GM21528 (cell line): ENCODE measurements at regions not wholly inside any gene's neighbourhood (a gene's known extent, or its start where the extent isn't known, plus 50 kb on each side); places are given as distances from the start of the nearest gene placed in this dataset.
"Not testable (repeated sequence)": the region's sequence is repeated elsewhere in the genome, so short reads cannot be mapped to it uniquely, and the experiment has no call there.

ENCODE experiments used
- ATAC-seq: cut with Tn5 transposase; IDR thresholded peaks from one replicate; pipeline ENCODE4 v1.9.1; 2021; ENCODE audit warnings: mild to moderate bottlenecking, moderate library complexity; ENCODE audit not compliant: unreplicated experiment, low FRiP score

DNA sequence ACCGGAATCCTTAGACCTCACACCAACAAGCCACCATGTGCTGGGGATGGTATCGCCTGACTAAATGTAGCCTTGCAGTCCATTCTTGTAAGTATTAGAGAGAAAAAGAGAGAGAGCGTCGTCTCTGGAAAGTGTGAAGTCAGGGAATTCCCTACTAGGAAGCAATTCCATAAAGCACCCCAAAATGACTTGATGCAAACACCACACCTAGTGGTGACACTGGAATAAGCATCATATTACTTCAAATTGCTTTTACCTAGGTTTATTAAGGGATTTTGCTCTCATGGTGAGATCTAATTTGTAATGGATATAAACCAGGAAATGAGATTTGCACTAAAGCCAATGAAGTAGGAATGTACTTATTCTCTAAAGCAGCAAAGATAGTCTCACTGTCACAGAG is 111.4 kb upstream of the METTL9 start:
- not testable (repeated sequence) for ATAC-seq

DNA sequence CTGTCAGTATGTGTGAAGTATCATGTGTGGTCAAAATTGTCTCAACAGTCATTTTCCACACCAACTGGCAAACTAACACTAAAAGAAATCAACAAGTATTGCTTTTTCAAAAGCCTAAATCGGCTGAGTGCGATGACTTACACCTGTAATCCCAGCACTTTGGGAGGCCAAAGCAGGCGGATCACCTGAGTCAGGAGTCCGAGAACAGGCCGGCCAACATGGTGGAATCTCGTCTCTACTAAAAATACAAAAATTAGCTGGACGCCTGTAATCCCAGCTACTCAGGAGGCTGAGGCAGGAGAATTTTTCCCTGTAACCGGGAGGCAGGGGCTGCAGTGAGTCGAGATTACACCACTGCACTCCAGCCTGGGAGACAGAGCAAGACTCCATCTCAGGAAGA is 100.3 kb upstream of the METTL9 start:
- not testable (repeated sequence) for ATAC-seq

DNA sequence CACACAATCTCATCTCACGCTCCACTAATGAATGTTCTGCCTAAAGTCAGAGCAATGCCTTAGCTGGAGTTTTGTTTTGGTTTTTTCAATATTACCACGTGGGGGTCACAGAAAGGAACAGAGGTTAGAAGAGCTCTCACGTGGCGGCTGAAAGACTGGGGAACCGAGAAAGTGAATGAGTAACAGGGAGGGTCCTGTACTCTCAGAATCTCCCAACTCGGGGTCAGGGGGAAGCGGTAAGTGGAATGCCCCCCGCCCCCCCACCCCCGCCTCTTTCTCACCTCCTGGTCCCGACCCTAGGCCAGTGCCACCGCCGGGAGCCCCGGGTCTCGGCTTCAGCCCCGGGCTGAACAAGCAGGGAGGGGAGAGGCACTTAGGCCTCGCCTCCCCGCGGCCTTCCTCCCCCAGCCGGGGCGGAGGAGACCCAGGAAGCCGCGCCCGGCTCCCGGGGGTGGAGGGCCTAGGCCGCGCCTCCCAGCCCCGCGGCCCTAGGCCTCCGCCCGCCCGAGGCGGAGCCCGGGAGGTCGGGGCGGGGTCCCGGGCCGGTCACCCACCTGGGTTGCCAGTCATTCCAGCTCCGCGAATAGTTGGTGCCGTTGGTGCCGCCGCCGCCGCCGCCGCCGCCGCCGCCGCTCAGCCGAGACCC is 98.0 kb upstream of the METTL9 start:
- ATAC-seq = peak; percentile 53

DNA sequence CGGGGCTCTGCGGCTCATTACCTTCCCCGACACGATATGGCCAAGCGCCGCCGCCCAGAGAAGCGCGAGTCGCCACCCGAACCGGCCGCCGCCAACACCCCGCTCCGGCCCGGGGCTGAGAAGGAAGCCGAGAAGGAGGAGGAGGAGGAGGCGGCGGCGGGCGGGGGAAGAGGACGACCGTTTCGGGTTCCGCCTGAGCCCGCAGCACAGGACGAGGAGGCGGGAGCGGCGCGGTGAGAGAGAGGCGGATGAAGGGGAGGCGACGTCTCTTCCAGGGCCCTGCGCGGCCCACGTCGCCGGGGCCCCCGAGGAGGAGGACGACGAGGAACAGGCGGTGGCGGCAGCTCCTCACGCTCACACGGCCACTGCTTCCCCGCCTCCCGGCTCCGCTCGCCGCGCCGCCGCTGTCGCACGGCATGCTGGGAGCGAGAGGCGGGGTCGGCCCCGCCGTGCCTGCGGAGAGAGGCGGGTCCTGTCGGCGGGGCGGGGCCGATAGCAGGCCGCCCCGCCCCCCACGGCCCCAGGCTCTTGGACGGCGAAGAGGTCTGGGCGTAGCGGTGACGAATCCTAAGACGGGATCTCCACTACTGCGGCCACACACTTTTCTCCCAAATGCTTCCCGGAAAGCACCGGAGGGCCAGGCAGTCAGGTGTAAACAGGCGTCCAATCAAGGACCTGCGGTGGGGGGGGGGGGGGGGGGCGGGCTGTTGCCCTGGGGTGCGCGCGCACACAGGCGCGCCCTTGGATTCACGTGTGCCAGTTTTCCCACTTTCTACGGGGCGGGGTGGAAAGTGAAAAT is 97.3 kb upstream of the METTL9 start:
- peak; percentile 65 for ATAC-seq

DNA sequence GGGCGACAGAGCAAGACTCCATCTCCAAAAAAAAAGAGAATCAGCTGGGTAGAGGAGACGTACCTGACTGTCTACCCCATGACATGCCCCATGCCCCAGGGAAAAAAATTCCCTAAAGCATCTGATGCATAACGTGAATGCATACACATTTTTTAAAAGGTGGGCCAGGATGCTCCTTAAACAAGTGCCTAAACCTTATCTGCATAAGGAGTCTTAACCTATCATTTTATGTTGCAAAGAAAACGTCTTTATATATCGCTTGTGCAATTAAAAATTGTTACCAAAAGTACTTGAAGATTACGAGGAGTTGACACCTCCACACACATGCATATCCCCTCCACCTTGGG is 95.8 kb upstream of the METTL9 start:
- ATAC-seq = not testable (repeated sequence)

- not testable (repeated sequence) for ATAC-seq
Measured at GRCh38 chr16:21503941-21504832, 95.2 kb upstream of the METTL9 start.

DNA sequence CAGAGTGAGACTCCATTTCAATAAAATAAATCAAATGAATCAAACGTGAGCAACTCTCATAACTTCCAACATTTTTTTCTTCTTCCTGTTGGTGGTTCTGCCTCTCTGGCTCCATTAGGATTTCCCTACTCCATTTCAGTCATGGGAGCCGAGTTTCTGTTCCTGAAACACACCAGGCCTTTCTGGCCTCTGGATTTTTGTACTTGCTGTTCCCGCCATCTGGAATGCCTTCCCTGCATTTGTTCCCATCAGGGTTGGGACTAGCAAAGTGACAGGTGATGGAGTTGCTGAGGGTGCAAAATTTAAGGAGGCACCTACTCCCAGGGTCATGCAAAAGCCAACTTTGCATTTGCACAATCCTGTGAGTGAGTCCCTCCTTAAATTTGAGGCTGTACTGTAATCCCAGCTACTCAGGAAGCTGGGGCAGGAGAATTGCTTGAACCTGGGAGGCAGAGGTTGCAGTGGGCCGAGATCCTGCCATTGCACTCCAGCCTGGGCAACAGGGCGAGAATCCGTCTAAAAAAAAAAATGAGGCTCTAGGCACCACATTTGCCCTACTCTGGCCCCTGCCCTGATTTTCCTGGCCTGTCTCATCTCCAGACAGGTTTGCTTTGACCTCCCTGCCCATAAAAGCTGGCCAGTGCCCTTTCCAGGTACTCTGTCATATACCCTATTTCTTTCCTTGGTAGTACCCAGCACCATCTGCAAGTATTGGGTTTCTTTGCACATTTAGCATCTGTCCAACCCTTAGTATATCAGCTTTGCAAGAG is 93.4 kb upstream of the METTL9 start:
- ATAC-seq = not testable (repeated sequence)

DNA sequence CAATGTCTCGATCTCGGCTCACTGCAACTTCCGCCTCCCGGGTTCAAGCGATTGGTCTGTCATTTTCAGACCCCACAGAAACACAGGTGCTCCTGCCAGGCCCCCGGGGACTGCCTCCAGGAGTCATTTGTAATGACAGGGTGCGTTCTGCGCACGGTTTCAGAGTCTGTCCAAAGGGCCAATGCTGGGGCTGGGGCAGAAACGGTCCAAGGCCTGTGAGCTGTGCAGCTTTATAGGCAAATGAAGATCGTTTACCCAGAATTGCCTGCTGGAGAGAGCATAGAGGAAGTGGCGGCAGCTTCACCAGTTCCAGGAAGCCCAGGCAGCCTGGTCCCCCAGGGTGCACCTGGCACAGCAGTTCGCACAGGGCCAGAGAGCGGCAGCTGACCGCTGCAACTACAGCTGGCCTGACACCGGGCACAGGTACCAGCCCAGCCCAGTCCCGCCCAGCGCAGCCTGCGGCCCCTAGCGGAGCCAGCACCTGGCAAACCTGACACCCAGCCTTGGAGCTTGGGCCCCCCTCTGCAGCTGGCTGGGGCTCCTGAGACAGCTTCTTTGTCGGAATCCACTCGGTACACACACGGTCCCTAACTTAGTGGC is 92.4 kb upstream of the METTL9 start:
- ATAC-seq = peak; percentile 52

DNA sequence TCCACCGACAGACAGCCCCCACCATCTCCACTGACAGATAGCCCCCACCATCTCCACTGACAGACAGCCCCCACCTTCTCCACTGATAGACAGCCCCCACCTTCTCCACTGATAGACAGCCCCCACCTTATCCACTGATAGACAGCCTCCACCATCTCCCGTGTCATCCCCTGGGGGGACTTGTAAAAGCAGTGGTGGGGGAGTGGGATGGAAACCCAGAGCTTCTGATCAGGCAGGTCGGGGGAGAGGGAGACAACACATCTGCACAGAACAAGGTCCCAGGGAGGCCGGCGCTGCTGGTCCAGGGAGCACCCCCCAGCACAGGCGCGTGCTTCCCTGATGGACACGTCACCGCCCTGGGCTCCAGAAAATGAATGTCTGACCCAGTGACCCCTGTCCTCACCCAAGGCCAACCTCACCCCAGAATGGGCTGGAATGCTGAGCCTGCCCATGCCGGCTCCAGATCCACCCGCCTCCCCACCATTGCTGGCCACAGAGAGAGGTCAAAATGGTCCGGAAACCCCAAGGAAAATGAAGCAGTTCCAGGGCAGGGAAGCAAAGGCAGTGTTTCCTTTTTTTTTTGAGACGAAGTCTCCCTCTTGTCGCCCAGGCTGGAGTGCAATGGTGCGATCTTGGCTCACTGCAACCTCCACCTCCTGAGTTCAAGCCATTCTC is 91.6 kb upstream of the METTL9 start:
- ATAC-seq = not testable (repeated sequence)

DNA sequence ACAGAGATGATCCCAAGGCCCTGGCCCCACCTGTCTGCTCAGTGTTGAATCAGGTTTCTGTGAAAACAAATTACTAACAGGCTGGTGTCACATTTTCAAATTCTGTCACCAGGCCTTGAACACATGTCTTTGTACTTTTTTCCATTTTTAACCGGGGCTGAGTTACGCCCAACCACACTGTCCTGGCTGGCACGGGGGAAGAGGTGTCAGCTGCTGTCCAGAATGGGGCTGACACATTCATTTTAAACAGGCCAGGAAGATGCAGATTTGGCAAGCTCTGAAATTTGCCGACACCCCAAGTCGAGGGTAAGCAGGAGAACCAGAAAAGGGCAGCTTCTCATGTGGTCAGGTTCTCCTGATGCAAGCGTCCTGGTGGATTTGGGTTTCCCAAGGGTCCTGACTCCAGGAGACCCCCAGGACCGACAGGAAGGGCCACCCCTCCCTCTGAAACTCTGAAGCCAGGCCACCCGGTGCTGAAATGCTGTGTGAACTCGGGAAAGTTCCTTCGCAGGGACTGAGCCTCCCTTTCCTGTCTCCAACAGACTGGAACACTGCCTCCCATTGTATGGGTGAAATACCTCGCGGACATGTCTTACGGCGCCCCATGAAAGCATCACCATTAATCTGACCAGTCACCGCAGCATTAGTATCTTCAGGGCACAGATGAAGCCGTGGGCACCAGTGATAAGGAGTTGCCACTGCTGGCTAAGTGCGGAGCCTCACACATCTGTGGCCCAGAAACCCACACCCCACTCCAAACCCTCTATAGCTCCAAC is 90.5 kb upstream of the METTL9 start:
- not testable (repeated sequence) for ATAC-seq

- ATAC-seq = not testable (repeated sequence)
Measured at GRCh38 chr16:21509437-21510086, 89.8 kb upstream of the METTL9 start.

DNA sequence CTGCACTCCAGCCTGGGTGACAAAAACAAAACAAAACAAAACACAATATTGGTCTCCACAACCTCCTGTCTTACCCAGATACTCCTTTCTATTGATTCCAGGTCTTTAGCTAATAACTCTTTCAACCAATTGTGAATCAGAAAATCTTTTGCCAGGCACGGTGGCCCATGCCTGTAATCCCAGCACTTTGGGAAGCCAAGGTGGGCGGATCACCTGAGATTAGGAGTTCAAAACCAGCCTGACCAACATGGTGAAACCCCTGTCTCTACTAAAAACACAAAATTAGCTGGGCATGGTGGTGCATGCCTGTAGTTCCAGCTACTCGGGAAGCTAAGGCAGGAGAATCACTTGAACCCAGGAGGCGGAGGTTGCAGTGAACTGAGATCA is 88.5 kb upstream of the METTL9 start:
- ATAC-seq = not testable (repeated sequence)

DNA sequence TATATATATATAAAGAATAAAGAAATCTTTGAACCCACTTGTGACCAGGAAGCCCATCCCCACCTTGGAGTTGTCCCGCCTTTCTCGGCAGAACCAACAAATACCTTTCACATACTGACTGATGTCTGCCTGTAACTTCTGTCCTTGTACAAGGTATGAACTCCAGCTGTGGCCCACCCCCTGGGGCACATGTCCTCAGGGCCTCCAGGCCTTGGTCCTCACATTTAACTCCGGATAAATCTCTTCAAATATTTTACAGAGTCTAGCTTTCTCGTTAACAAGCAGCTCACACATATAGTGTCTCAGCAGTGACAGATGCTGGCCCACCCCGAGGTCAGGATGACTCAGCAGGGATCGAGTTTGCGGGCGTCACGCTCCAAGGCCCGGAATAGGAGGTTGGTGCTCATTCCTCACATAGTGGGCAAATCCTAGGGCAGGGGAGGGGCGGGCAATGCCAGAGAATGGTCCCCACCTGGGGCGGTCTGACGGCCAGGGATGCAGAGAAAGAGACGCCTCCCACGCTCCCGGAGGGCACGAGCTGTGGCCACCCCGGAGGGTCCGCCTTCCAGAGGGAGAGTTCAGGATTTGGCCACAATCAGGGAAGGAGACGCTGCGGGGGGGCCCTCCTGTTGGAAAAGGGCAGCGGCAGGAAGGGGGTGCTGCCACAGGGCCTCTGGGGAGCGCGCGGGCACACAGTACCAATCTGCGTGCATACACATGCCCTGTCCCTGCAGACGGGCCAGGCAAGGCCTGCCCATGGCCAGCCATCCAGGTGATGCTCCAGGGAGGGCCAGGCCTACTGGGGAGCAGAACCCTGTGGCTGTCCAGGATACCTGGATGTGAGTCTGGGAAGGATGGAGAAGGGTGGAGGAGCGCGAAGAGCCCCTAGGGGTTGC is 87.8 kb upstream of the METTL9 start:
- ATAC-seq = not testable (repeated sequence)

DNA sequence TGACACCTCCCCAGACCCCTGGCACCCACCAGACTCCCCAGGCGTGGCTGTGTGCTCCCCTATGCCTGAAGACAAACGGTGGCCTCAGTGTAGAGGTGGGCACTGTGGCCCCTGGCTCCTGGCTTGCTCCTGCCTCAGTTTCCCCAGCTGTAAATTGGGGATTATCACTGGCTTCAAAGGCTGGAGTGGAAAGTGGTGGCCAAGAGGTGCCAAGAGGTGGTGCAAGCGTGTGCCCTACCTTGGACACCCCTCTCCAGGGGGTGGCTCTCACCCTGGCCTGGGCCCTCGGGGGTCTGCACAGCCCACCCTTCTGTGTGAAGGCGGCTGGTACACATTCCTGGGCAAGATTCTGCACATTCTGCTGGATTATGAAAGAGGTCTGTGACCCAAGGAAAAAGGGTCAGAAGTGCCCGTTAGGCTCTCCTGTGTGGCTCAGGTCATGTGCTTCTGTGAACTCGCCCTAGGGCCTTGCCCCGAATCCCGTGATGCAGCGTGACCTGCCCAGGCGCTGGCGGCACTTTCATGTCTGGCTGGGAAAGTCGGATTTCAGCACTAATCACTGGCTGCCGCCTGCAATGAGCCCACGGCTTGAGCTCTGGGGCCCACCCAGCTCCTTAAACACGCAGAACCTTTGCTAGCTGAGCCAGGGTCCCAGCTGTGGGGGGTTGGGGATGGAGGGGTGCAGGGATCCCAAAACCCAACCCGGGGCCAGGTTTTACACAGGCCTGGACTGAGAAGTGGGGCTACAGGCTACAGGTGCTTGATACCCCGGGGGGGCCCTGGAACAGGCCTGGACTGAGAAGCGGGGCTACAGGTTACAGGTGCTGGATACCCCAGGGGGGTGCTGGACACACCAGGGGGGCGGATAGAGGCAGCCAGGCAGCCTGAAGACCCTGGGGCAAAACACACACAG is 86.8 kb upstream of the METTL9 start:
- ATAC-seq = not testable (repeated sequence)

- not testable (repeated sequence) for ATAC-seq
Measured at GRCh38 chr16:21513337-21513741, 86.0 kb upstream of the METTL9 start.

- not testable (repeated sequence) for ATAC-seq
Measured at GRCh38 chr16:21513812-21514473, 85.4 kb upstream of the METTL9 start.
